ENCODE measurements at regions not wholly inside any gene's neighbourhood (a gene's known extent, or its start where the extent isn't known, plus 50 kb on each side); places are given as distances from the start of the nearest gene placed in this dataset.

DNA sequence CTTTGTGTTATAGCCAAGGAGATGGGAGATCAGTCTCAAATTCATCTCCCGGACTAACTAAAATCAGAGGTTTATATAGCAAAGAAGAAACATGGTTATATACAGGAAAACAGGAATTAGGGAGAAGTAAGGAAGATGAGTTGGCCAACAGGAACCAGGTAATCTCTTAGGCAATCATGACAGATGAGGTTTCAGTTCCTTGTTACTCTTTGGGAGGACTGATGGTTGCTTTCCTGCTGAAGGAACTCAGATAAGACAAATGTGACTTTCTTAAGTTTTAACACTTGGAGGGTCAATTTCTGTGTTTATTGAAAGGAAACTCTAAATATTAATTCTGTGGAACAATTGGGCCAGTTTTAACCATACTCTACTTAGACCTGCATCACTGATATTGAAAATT is 1072.0 kb upstream of the CNTN5 start:
- TF ChIP-seq, protein P1, sequence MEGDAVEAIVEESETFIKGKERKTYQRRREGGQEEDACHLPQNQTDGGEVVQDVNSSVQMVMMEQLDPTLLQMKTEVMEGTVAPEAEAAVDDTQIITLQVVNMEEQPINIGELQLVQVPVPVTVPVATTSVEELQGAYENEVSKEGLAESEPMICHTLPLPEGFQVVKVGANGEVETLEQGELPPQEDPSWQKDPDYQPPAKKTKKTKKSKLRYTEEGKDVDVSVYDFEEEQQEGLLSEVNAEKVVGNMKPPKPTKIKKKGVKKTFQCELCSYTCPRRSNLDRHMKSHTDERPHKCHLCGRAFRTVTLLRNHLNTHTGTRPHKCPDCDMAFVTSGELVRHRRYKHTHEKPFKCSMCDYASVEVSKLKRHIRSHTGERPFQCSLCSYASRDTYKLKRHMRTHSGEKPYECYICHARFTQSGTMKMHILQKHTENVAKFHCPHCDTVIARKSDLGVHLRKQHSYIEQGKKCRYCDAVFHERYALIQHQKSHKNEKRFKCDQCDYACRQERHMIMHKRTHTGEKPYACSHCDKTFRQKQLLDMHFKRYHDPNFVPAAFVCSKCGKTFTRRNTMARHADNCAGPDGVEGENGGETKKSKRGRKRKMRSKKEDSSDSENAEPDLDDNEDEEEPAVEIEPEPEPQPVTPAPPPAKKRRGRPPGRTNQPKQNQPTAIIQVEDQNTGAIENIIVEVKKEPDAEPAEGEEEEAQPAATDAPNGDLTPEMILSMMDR (IDR thresholded peaks at IDR 0.05; ENCODE audit: low read depth, low read length): no peak
- no peak for DNase-seq (ENCODE audit: extremely low read depth, low read depth)

- TF ChIP-seq, protein P1 (IDR thresholded peaks at IDR 0.05; ENCODE audit: low read depth, low read length): no peak
- no peak for DNase-seq (ENCODE audit: extremely low read depth, low read depth)
These were observed 1065.2 kb upstream of the CNTN5 start for GRCh38 chr11:97955595-97955994.

- no peak for DNase-seq (ENCODE audit: extremely low read depth, low read depth)
- TF ChIP-seq, protein P1 (IDR thresholded peaks at IDR 0.05; ENCODE audit: low read depth, low read length): no peak
These were observed 1063.8 kb upstream of the CNTN5 start for GRCh38 chr11:97956904-97957303.

DNA sequence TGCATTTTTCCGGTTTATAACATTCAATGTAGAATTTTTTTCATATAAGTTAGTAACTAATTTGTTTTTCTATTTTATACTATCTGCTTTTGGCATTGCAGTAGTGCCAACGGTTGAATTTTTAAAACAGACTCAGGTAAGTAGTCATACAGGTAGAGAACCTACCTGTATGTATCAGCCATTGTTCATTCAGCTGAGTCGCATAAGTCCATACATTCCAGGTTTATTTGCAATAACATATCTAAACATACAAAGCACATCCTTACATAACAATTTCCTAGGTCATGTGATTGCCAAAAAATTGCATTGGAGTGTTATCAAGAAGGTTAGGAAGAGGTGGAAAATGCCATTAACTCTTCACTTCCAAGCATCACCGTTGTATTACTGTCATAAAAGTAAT is 1059.3 kb upstream of the CNTN5 start:
- DNase-seq (ENCODE audit: extremely low read depth, low read depth): no peak
- TF ChIP-seq, protein P1 (IDR thresholded peaks at IDR 0.05; ENCODE audit: low read depth, low read length): no peak

DNA sequence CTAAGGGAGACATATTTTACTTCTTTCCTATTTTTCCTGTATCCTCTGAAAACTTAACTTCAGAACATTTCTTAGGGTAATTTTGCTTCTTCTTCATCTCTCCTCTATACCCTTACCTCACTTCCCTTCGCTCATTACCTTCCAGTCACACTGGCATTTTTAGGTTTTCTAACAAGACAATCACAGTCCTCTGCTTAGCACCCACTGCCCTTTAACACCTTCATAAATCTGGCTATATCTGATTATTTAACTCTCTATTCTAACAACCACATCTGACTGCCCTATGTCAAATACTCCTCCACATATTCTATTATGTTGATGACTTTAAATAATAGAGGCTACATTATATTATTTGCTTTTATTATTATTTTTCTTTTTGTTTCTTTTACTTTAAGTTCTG is 1058.0 kb upstream of the CNTN5 start:
- no peak for DNase-seq (ENCODE audit: extremely low read depth, low read depth)
- TF ChIP-seq, protein P1 (IDR thresholded peaks at IDR 0.05; ENCODE audit: low read depth, low read length): no peak

GRCh38 chr11:97963528-97964331 is 1057.0 kb upstream of the CNTN5 start:
- no peak for DNase-seq (ENCODE audit: extremely low read depth, low read depth)
- TF ChIP-seq, protein P1 (IDR thresholded peaks at IDR 0.05; ENCODE audit: low read depth, low read length): no peak

- TF ChIP-seq, protein P1 (IDR thresholded peaks at IDR 0.05; ENCODE audit: low read depth, low read length): no peak
- no peak for DNase-seq (ENCODE audit: extremely low read depth, low read depth)
These were observed 1056.3 kb upstream of the CNTN5 start for GRCh38 chr11:97964332-97965004.

Measured in AG09319 (cell line).